Activated CD4-positive, alpha-beta T cell treated with anti-CD3 and anti-CD28 coated beads, Interleukin-10, Interleukin-2, amounts not matched to agents 100 ng/mL and 50 ng/mL, durations not matched to agents 16 hours and 8 hours (primary cell): ENCODE measurements at regions not wholly inside any gene's neighbourhood (a gene's known extent, or its start where the extent isn't known, plus 50 kb on each side); places are given as distances from the start of the nearest gene placed in this dataset.
"Not testable (repeated sequence)": the region's sequence is repeated elsewhere in the genome, so short reads cannot be mapped to it uniquely, and the experiment has no call there.

Experiments
- DNase-seq: peaks from one replicate; pipeline ENCODE4 v3.0.0-alpha.2; 2020

DNA sequence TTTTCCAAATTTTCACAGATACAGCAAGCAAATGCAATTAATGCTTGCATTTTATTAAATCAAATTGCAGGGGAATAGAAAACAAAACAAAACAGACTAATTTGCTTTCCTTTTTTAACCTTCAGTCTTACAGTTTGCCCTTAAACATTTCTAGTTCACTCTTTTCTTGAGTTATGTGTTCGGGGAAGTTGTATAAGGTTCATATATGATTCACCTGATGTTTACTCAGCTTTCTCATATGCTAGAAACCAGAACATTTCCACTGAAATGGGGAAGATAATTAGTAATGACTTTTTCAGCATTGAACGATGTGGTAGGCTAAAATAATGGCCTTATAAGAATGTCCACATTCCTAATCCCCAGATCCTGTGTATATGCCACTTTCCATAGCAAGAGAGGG is 176.2 kb upstream of the NBPF9 start:
- DNase-seq = peak; percentile 0

DNA sequence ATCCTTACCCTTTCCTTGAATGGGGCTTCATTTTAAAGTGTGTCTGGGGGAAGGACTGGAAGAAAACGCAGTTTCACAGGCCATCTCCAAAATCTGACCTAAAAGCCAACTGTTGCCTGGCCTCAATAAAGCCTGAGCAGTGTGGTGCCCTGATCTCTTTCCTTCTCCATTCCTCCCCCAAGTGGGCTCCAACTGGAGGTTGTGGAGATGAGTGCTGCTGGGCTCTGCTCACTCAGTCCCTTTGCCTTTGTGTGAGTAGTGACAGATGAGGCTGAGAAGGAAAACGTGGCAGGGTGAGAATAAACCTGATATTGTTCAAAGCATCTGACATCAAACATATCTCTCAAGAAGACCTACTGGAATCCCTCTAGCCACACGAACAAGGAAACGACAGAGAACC is 181.4 kb upstream of the NBPF9 start:
- not testable (repeated sequence) for DNase-seq

DNA sequence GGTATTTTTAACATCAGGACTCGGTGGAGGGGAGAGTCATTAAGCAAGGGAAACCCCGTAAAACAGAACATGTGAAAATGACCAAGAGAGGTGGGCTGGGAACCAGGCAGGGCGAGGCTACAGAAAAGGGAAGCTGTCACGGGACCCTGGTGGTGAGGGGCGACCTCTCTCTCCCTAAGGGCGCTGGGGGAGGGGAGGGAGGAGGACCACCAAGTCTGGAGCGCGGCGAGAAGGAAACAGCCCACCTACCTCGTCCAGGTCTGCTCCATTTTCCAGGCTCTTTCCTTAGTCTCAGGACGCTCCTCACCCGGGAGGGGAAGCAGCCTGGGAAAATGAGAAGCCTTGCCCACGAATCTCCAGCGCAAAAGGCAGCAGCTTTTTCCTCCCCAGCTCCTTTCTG is 181.9 kb upstream of the NBPF9 start:
- not testable (repeated sequence) for DNase-seq

DNA sequence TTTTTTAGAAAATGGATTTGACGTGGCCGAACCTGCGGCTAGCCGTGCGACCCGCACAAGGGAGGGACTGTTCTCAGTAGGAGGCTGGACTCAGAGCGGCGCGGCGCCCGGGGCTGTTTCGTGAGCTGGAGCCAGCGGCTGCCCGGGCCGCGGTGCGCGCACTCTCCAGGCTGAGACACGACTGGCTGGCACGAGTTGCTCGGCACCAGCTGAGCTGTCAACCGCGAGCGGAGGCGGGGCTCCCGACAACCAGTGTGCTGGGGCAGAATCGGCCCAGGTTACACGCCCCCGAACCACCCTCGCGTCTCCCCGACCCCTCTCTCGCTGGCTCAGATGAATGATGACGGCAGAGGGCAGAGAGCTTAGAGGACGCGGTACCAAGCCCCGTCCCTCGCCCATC is 182.3 kb upstream of the NBPF9 start:
- DNase-seq = peak; percentile 42

DNA sequence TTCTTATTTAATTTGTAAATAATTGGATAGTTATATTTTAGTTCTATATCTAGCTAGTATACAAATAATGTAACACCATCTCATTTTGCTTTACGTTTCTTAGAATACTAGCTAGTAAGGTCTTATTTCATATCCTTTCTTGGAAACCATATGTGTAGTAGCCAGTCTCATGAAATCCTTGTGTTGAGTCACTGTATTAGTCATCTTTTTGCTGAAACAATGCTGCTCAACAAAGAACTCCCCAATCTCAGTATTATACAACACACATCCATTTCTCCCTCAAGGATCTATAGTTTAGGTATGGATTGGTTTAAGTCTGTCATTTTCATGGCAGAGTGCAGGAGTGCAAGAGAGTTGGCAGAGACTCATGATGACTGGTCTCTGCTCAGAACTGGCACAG is 185.2 kb upstream of the NBPF9 start:
- DNase-seq = peak; percentile 0

DNA sequence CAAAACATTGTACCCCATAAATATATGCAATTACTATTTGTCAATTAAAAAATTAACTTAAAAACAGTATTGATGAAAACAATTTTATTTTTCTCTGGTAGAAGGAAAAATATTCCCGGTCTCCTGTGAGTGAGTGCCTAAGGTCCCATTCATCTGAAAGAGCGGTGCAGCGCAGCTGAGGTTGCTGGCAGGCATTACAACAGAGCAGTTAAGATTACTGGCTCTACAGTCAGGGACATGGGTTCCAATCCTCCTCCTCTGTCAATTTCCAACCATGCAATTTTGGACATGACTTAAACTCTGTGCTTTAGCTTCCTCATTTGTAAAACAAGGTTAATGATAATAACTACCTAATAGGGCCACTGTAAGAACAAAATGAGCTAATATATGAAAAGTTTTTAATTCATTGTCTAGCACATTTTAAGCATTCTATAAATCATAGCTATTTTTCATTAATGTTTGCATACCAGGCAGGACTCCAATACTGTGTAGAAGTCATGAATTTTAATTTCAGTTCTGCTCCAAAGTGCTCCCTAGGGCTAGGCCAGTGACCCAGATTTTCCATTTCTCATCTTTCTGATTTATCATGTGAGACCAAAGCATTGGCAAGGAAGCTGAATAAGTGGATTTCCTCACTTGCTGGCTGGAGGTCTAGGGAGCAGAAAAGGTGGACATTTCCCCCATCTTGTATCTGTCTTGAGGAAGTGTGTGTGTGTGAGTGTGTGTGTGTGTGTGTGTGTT is 174.2 kb upstream of the NBPF19 start:
- DNase-seq = not testable (repeated sequence)

DNA sequence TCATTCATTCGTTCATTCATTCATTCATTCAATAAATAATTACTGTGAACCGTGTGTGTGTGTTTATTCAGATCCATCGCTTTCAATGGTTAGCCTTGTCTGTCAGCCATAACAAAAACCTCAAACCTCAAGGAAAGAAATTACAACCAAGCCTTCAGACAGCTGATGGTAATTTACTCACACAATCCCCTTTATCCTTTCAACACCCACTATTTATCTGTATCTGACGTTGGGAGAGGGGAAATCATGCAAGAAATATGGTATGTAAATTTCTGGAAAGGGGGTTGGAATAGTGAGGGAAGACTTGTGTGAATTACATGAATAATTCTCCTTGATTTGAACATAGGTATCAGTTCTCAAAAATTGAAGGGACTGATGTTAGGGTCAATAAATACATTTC is 173.6 kb upstream of the NBPF19 start:
- not testable (repeated sequence) for DNase-seq

DNA sequence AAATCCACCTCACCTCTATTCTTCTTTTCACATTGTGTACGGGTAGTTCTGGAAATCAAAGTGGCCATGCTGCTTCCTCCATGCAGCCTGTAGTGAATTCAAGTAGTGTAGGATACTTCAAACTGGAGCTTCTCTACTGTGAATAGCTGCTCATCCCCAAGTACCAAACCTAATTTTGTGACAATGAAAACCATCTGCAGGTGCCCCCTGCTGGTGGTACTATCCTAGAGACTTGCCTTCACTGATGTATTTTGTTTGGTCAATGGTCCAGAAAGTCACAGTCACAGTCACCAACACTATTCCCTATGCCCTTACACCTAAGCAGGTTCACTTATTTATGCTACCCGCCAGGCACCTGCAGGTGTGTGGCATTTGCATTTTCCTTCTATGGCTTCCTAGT is 170.0 kb upstream of the NBPF19 start:
- DNase-seq = not testable (repeated sequence)

DNA sequence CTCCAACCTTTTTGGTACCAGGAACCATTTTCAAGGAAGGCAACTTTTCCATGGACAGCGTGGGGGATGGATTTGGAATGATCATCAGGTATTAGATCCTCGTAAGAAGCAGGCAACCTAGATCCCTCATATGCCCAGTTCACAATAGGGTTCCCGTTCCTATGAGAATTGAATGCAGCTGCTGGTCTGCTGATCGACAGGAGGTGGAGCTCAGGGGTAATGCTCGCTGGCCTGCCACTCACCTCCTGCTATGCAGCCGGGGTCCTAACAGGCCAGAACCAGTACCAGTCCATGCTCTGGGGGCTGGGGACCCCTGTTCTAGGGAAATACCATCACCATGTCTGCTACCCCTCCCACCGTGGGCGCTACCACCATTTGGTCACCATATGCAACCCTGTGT is 167.2 kb upstream of the NBPF19 start:
- not testable (repeated sequence) for DNase-seq

DNA sequence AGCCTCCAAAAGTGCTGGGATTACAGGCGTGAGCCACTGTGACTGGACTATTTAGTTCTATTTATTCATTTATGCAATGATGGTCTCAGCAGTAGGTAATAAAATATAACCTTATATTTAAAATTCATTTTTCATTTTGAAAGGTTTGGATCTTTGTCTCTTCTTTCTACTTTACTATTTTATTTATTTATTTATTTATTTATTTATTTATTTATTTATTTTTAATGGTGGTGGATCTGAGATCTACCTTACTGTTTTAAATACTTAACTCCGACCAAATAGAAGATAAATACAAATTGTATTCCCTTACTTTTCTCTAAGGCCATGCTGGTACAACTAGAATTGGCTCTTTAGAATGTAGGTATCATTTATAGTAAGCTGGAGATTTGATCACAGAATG is 159.9 kb upstream of the NBPF19 start:
- not testable (repeated sequence) for DNase-seq

DNA sequence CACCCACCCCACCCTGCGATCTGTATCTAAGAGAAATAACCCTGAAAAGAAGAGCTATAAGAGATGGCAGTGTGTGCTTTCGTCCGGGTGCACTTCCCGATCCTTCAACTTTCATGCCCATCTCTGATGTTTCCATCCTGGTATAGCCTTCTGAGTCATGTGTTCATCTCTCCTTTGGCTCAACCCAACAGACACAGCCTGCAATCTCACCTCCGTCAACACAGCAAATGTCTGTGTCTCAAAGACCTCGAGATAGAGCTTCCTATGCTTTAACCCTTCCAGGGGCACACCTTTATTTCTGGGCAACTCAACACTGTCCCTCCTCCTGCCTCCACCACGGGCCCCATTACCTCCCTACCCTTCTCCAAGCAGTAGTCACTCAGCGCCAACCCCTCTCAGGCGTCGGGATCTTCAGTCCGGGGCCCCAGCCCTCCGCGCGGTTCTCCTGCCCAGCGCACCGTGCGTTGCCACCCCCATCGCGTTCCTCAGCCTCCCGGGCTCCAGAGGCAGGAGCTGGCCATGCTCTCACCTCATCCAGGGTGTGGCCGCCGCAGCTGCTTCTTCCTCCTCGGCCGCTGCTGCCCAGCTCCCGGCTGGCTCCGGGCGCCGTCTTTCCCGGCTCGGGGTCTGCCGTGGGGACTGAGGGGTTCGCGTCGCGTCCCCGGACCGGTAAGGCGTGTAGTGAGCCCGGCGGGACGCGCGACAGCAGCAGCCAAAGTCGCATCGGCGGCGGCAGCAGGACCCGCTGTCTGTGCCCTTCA is 153.7 kb upstream of the NBPF19 start:
- DNase-seq = not testable (repeated sequence)

DNA sequence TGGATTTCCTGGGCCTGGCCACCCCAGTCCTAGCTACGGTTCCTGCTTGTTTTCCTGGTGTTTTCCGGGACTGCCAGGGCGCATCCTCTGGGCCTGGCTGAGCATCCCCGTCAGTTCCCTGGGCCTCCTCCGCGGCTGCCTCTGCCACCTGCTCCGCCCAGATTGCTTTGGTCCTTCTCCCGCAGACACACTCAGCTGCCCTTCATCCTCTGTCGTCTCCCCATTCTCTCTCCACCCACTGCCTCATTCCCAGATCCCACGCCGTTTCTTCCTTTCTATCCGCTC is 153.2 kb upstream of the NBPF19 start:
- DNase-seq = not testable (repeated sequence)

DNA sequence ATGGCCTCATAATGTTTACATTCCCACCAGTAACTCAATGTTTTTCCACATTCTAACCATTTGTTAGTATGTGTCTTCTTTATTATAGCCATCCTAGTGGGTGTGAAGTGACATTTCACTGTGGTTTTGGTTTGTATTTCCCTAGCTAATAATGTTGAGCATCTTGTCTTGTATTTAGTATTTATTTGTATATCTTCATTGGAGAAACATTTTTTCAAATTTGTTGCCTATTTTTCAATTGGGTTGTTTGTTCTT is 144.8 kb upstream of the NBPF19 start:
- not testable (repeated sequence) for DNase-seq

DNA sequence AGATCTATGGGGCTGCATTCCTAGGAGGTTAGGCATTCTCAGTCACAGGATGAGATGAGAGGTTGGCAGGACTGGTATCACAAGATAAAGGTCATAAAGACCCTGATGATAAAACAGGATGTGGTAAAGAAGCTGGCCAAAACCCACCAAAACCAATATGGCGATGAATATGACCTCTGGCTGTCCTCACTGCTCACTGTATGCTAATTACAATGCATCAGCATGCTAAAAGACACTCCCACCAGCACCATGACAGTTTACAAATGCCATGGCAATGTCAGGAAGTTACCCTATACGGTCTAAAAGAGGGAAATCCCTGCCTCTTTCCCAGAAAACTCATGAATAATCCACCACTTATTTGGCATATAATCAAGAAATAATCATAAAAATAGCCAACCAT is 138.8 kb upstream of the NBPF19 start:
- DNase-seq = not testable (repeated sequence)

DNA sequence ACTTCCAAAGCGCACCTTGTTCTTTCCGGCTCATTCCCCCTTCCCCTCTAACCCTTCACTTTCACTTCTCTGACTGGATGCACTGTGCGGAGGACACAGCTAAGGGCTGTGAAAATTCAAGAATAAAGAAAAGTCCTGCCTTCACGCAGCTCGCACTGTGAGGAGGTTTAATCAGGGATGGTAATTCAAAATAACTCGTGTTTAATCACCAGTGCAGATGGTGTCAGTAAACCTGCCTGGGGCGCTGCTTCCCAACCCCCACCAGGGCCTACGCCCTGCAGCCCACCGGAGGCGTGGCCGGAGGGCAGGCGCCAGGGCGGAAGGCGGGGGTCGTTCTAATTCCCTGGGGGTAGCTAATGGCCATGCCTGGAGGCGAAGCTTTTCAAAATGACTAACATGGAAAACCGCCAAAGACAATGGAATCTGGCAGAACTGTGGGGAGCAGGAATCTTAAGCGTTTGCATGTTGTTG is 136.6 kb upstream of the NBPF19 start:
- DNase-seq = not testable (repeated sequence)

DNA sequence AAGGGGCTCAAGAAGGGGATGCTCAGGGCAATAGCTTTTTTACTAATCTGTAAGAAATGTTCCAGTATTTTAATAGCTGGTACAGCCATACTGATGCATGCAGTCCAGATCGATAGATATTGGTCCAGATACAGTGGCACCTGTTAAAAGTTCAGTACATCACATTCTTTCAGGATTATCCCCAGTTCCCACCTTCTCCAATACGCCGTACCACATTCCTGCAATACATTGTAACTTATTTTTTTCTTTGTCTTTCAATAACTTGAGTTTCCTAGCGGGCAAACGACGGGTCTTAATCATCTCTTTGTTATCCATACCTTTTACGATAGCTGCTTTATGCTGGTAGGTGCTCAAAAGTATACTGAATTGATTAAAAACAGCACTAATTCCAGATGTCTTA is 136.1 kb upstream of the NBPF19 start:
- not testable (repeated sequence) for DNase-seq

DNA sequence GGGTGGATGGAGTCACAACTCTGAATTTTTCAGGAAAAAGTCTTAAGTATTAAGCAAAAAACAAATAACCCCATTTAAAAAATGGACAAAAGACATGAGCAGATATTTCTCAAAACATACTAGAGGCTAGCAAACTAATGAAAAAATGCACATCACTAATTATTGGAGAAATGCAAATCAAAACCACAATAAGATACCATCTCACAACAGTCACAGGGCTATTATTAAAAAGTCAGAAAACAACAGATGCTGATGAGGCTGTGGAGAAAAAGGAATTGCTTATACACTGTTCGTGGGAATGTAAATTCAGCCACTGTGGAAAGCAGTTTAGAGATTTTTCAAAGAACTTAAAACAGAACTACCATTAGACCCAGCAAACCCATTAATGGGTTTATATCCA is 125.4 kb upstream of the NBPF19 start:
- not testable (repeated sequence) for DNase-seq

DNA sequence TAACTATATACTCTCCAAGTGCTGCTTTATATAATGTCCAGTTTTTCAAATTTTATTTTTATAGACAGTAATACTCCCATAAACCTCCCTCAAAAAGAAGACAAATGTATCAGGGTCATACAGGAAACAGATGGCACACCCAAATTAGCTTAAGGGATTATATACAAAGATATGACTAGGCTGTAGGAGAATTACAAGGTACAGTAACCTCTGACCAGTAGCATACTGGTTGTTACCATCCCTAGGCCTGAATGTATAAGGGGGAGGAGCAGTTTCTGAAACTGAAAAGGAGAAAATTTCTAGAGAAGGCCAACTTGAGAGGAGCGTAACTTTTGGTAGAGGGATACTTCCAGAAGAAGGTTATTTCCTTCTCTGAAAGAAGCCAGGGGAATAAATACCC is 122.6 kb upstream of the NBPF19 start:
- DNase-seq = not testable (repeated sequence)

DNA sequence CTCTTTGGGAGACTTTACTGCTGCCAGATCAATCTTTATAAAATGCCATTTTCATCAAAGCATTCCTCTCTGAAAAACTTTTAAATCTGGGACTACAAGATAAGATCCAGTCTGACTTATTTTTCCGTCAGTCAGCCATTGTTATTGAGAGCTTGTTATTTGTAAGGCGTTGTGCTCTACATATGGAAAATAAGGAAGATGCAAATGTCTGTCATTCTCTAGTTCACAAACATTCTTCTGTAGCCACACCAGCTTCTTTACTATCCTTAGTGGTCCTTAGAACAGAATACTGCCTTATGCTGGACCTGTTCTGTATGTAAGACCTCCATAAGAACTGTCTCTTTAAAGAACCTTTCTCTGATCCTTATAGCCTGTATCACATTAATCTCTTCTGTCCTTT is 120.3 kb upstream of the NBPF19 start:
- not testable (repeated sequence) for DNase-seq

DNA sequence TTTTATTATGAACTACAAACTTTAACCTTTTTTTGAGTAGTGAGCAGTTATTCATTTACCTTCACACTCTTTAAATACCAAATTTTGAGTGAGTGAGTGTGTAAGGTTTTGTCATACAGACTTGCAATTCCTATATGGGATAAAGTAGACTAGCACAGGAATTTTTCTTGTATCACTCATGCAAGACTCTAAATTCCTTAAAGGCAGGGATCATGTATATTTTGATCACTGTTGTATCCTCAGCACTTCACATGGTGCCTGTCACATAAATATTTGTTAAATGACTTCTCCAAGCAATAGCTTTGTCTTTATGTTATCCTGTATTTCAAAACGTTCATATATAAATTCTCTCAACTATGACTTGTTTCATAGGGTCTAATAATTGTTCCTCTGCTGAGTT is 119.1 kb upstream of the NBPF19 start:
- DNase-seq = not testable (repeated sequence)

DNA sequence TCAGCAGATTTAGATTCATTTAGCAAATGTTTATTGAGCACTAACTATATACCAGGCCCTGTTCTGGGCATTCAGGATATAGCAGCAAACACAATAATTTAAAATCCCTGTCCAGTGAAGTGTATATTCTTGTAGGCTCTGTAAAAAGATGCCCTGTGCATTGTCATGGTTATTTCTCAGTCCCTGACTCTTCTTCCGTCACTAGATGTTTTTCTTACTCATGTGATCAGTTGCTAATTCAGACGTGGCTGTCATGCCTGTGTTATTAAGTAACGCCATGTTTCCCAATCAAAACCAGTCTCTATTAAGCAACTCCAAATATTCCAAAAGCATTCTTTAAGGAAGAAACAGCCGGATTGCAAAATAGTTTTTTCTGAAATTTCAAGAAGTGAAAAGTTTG is 118.7 kb upstream of the NBPF19 start:
- DNase-seq = not testable (repeated sequence)

DNA sequence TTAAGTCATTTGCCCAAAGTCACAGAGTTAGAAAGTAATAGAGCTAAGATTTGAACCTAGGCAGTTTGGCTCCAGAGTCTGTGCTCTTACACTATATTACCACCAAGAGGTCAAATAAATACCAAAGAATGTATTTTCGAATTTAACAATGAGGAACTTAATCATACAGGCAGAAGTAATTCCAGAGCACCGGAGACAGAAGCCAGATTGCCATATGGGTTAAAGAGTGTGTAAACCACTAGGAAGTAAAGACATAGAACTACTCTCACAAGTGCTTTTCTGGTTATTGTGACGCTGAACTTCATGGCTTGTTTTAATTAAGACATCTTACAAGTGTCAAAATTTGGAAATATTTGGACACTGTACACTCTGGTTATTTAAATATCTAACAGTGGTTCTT is 114.5 kb upstream of the NBPF19 start:
- not testable (repeated sequence) for DNase-seq

DNA sequence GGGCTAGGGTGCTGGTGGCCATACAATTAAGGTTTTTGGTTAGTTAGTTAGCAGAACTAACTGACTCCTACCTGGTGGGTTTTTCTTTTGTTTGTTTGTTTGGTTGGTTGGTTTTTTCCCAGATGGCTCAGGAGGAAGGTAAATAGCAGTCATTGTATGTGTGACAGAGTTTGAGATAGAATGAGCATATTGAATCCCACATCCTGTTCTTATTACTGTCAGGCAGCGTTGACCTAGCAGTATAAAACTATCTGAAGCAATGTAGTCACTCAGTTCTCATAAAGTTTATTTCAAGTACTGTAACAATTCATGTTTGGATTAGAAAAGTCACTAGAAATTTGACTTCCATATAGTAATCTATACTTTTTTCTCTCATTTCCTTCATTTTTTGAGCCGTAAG is 113.5 kb upstream of the NBPF19 start:
- not testable (repeated sequence) for DNase-seq

DNA sequence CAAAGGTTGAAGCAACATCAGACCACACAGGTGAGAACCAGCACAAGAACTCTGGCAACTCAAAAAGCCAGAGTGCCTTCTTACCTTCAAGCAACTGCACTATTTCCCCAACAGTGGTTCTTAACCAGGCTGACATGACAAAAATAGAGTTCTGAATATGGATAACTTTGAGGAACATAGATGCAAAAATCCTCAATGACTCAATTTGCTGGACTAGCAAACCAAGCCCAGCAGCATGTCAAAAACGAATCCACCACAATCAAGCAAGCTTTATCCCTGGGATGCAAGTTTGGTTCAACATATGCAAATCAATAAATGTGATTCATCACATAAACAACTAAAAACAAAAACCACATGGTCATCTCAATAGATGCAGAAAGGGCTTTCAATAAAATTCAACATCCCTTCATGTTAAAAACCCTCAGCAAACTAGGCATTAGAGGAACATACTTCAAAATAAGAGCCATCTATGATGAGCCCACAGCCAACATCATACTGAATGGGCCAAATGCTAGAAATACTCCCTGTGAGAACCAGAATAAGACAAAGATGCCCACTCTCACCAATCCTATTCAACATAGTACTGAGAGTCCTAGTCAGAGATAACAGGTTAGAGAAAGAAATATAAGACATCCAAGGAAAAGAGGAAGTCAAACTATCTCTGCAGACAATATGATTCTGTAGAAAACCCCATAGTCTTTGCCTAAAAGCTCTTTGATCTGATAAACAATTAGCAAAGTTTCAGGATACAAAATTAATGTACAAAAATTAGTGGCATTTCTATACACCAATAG is 110.5 kb upstream of the NBPF19 start:
- not testable (repeated sequence) for DNase-seq
